ENCODE measurements at regions not wholly inside any gene's neighbourhood (a gene's known extent, or its start where the extent isn't known, plus 50 kb on each side); places are given as distances from the start of the nearest gene placed in this dataset.

GRCh38 chr6:84464471-84464870, 237.0 kb upstream of the CEP162 start:
- TF ChIP-seq CEBPB (IDR thresholded peaks at IDR 0.05) = no peak
- TF ChIP-seq EP300 (IDR thresholded peaks at IDR 0.05; ENCODE audit: borderline replicate concordance) = no peak
